K562 (cell line): ENCODE measurements at regions not wholly inside any gene's neighbourhood (a gene's known extent, or its start where the extent isn't known, plus 50 kb on each side); places are given as distances from the start of the nearest gene placed in this dataset.

ENCODE experiments used
- ATAC-seq: fragments of 200-7000 bp; cut with Tn5 transposase; 3 replicates; pipeline ENCODE4 v1.9.1; 2020; ENCODE audit warnings: moderate library complexity
- BruUV-seq: library from RNA; stranded (reverse); fragments of 400-500 nt; replicated peaks from 2 replicates; lab custom pipeline; 2021; lab: Mats Ljungman, UMichigan
- CTCF ChIA-PET: fragments of 300-600 bp; formaldehyde crosslinking; extraction: SDS; loops from one replicate; lab custom pipeline; 2021; ENCODE audit warnings: low intra/inter-chr PET ratio; lab: Yijun Ruan, JAX
- POLR2A ChIA-PET: fragments of 300-600, 350-650 bp; sonication (Branson Sonifier 250); formaldehyde crosslinking; extraction: SDS; loops from one replicate; lab custom pipeline; 2021; ENCODE audit warnings: antibody characterized with exemption, inconsistent platforms; lab: Yijun Ruan, JAX
- DNase-seq, 4 experiments: peaks; one replicate each; pipeline versions ENCODE4 v3.0.0 to v3.0.0-alpha.2; 2011 to 2018; ENCODE audit warnings: low spot score in 3 of 4, mixed read lengths in 3 of 4; ENCODE audit errors: extremely low read depth in 1 of 4
- FAIRE-seq: peaks from 2 replicates; lab custom pipeline; 2011; peaks lifted over from hg19 to GRCh38; lab: Jason Lieb, UNC
- H2AFZ ChIP-seq: 2 replicates; pipeline ENCODE4 v1.6.0; 2011; ENCODE audit warnings: low read depth, low read length, control low read depth, inconsistent platforms
- H3K27ac ChIP-seq: fragments of 200-600 bp; 3 replicates; pipeline ENCODE4 v1.8.0; 2011; ENCODE audit warnings: low read depth, mild to moderate bottlenecking, control low read depth, inconsistent platforms, low read length, moderate library complexity, mixed read lengths; ENCODE audit errors: extremely low read depth
- H3K27me3 ChIP-seq, 2 experiments: fragments of 300-600 bp in 1 of 2; 2 replicates in 1 of 2; 3 replicates in 1 of 2; pipeline versions ENCODE4 v1.6.0 to v1.8.0; 2011; ENCODE audit warnings: inconsistent platforms in 2 of 2, low read length in 2 of 2, mild to moderate bottlenecking in 1 of 2, mixed read lengths in 1 of 2, moderate library complexity in 1 of 2; ENCODE audit not compliant: control insufficient read depth in 2 of 2, insufficient read depth in 2 of 2
- H3K36me3 ChIP-seq: fragments of 300-600 bp; 3 replicates; pipeline ENCODE4 v1.8.0; 2011; ENCODE audit warnings: mild to moderate bottlenecking, low read length, inconsistent platforms; ENCODE audit not compliant: control insufficient read depth, insufficient read depth
- H3K4me1 ChIP-seq, 2 experiments: fragments of 200-600 bp in 1 of 2; replicated peaks in 1 of 2; 2 replicates in 1 of 2; 3 replicates in 1 of 2; pipeline versions ENCODE4 v1.5.1 to v1.8.0; 2011; ENCODE audit warnings: inconsistent platforms in 2 of 2, low read length in 2 of 2, mild to moderate bottlenecking in 1 of 2, mixed read lengths in 1 of 2, moderate library complexity in 1 of 2; ENCODE audit not compliant: control insufficient read depth in 2 of 2, insufficient read depth in 2 of 2
- H3K4me2 ChIP-seq: 2 replicates; pipeline ENCODE4 v1.6.1; 2011; ENCODE audit warnings: low read length, control low read depth, inconsistent platforms, mixed read lengths; ENCODE audit not compliant: insufficient read depth
- H3K4me3 ChIP-seq: fragments of 200-600 bp; sonication (generic), shearing (Covaris generic); 2 replicates; pipeline ENCODE4 v1.5.1; 2016; ENCODE audit warnings: control low read depth, inconsistent platforms
- H3K79me2 ChIP-seq: fragments of 200-600 bp; 3 replicates; pipeline ENCODE4 v1.8.0; 2011; ENCODE audit warnings: low read length, inconsistent platforms; ENCODE audit not compliant: control insufficient read depth, insufficient read depth
- H3K9ac ChIP-seq, 2 experiments: 2 replicates each; pipeline versions ENCODE4 v1.6.0 to v1.6.1; 2011; ENCODE audit warnings: low read depth in 2 of 2, low read length in 2 of 2, control low read depth in 1 of 2, inconsistent platforms in 1 of 2, mild to moderate bottlenecking in 1 of 2, mixed read lengths in 1 of 2; ENCODE audit not compliant: insufficient read depth in 1 of 2
- H3K9me1 ChIP-seq: one replicate; pipeline ENCODE4 v1.6.0; 2011; ENCODE audit warnings: inconsistent platforms, mild to moderate bottlenecking, low read length, moderate library complexity; ENCODE audit not compliant: control insufficient read depth, insufficient read depth
- H3K9me3 ChIP-seq: replicated peaks from 2 replicates; pipeline ENCODE4 v1.5.1; 2011; ENCODE audit warnings: low read depth, low read length, inconsistent platforms; ENCODE audit not compliant: control insufficient read depth, insufficient read depth
- H4K20me1 ChIP-seq: replicated peaks from 2 replicates; pipeline ENCODE4 v1.6.1; 2011; ENCODE audit warnings: low read length, inconsistent platforms, mixed read lengths; ENCODE audit not compliant: control insufficient read depth, insufficient read depth
- HDAC6 ChIP-seq: IDR thresholded peaks from 2 replicates; pipeline ENCODE4 v1.6.1; 2012; ENCODE audit warnings: low read depth, mild to moderate bottlenecking, control low read depth, inconsistent platforms, low read length, moderate library complexity
- IRF2 ChIP-seq: sonication (generic); formaldehyde crosslinking; IDR thresholded peaks from 2 replicates; pipeline ENCODE4 v1.8.1; 2022; ENCODE audit warnings: mild to moderate bottlenecking, missing genetic modification reagents
- NFATC3 ChIP-seq: fragments of 450-650 bp; IDR thresholded peaks from 2 replicates; pipeline ENCODE4 v1.6.1; 2017; ENCODE audit warnings: mild to moderate bottlenecking
- NFYB ChIP-seq: IDR thresholded peaks from 2 replicates; pipeline ENCODE4 v1.6.1; 2011; ENCODE audit warnings: mild to moderate bottlenecking, moderate library complexity; ENCODE audit not compliant: insufficient read length; ENCODE audit errors: extremely low read depth
- SNIP1 ChIP-seq: fragments of 450-650 bp; IDR thresholded peaks from 2 replicates; pipeline ENCODE4 v1.7.1; 2017; ENCODE audit warnings: low read depth, mild to moderate bottlenecking
- ZNF217 ChIP-seq: sonication (generic); formaldehyde crosslinking; IDR thresholded peaks from 2 replicates; pipeline ENCODE4 v1.8.0; 2022; ENCODE audit warnings: mild to moderate bottlenecking, missing genetic modification reagents
- in situ Hi-C: fragments of 300-500 bp; cut with MboI; formaldehyde crosslinking; loops from 4 replicates; pipeline ENCODE4 v1.15.0; 2018; ENCODE audit warnings: inconsistent platforms, mixed read lengths
- intact Hi-C: fragments of 100-400 bp; cut with micrococcal nuclease; formaldehyde crosslinking; loops from 2 replicates; pipeline ENCODE4 v1.14.2; 2022
- TF ChIP-seq, protein P1 (sequence below): fragments of 250-450 bp; sonication (Bioruptor Pico); IDR thresholded peaks from 2 replicates; pipeline ENCODE4 v1.9.0; 2021; ENCODE audit warnings: mild to moderate bottlenecking
- TF ChIP-seq, protein P2 (sequence below): fragments of 250-450 bp; sonication (Bioruptor Pico); IDR thresholded peaks from 2 replicates; pipeline ENCODE4 v1.4.0; 2020; ENCODE audit warnings: mild to moderate bottlenecking, moderate library complexity
- TF ChIP-seq, protein P3 (sequence below): fragments of 250-450 bp; sonication (Bioruptor Pico); IDR thresholded peaks from 2 replicates; pipeline ENCODE4 v1.5.0; 2020; ENCODE audit warnings: mild to moderate bottlenecking

DNA sequence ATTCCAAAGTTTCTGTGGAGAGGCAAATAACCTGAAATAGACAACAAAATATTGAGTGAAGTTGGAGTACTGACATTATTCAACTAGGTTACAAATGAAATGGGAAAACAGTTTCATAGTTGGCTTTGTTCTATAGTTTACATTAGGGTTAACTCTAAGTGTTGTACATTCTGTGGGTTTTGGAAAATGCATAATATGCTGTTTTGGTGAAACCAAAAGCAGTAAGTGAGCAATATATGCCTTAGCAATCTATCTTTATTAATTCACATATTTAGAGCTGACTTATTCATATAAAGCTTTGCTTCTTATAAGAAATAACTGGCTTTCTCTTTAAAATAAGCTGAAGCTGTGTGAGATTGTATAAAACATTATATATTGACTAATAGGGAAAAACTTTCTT is 157.5 kb upstream of the AHI1 start:
- Histone ChIP-seq H3K36me3 (no peaks in the 10 kb centered on the region), H3K4me3 (no peak overlapping the region)
- no peak for TF ChIP-seq NFATC3
- TF ChIP-seq, protein P1, sequence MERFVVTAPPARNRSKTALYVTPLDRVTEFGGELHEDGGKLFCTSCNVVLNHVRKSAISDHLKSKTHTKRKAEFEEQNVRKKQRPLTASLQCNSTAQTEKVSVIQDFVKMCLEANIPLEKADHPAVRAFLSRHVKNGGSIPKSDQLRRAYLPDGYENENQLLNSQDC (CRISPR knock-in tag): no peak
- no peak for TF ChIP-seq SNIP1
- no peak for TF ChIP-seq IRF2 (CRISPR knock-in tag)
- TF ChIP-seq ZNF217: no peak
- TF ChIP-seq NFYB: no peak
- TF ChIP-seq HDAC6: no peak
- TF ChIP-seq, protein P2, sequence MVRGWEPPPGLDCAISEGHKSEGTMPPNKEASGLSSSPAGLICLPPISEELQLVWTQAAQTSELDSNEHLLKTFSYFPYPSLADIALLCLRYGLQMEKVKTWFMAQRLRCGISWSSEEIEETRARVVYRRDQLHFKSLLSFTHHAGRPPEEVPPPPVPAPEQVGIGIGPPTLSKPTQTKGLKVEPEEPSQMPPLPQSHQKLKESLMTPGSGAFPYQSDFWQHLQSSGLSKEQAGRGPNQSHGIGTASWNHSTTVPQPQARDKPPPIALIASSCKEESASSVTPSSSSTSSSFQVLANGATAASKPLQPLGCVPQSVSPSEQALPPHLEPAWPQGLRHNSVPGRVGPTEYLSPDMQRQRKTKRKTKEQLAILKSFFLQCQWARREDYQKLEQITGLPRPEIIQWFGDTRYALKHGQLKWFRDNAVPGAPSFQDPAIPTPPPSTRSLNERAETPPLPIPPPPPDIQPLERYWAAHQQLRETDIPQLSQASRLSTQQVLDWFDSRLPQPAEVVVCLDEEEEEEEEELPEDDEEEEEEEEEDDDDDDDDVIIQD (CRISPR knock-in tag): no peak
- TF ChIP-seq, protein P3, sequence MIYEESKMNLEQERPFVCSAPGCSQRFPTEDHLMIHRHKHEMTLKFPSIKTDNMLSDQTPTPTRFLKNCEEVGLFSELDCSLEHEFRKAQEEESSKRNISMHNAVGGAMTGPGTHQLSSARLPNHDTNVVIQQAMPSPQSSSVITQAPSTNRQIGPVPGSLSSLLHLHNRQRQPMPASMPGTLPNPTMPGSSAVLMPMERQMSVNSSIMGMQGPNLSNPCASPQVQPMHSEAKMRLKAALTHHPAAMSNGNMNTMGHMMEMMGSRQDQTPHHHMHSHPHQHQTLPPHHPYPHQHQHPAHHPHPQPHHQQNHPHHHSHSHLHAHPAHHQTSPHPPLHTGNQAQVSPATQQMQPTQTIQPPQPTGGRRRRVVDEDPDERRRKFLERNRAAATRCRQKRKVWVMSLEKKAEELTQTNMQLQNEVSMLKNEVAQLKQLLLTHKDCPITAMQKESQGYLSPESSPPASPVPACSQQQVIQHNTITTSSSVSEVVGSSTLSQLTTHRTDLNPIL (CRISPR knock-in tag): no peak
- TF ChIP-seq, all 486 proteins: peak for 0
- no peaks in the 10 kb centered on the region for H3K79me2 ChIP-seq
- FAIRE-seq: no peak
- no peak for DNase-seq
- CTCF ChIA-PET: no interaction called here
- no TSS peak for BruUV-seq
- H3K27ac ChIP-seq: no peak overlapping the region
- intact Hi-C loops (no loop called here), in situ Hi-C loops (no loop called here)
- no peaks in the 10 kb centered on the region for H3K27me3 ChIP-seq
- H4K20me1 ChIP-seq: no peaks in the 10 kb centered on the region
- no peaks in the 10 kb centered on the region for H3K9me3 ChIP-seq
- no peak overlapping the region for H2AFZ ChIP-seq
- no peaks in the 10 kb centered on the region for H3K4me1 ChIP-seq
- POLR2A ChIA-PET: interaction anchor here (0.5 kb wide), 1 partner anchor 39 kb away, joined by 3 read pairs; no protein-coding TSS in a partner anchor
- H3K4me2 ChIP-seq: no peak overlapping the region
- no peak overlapping the region for H3K9ac ChIP-seq
- ATAC-seq: no peak
- no peaks in the 10 kb centered on the region for H3K9me1 ChIP-seq
